GM12874 (cell line): ENCODE measurements at regions not wholly inside any gene's neighbourhood (a gene's known extent, or its start where the extent isn't known, plus 50 kb on each side); places are given as distances from the start of the nearest gene placed in this dataset.

ENCODE experiments used
- TF ChIP-seq, protein P1 (sequence below): IDR thresholded peaks from 2 replicates; pipeline ENCODE4 v1.5.1; 2011; ENCODE audit warnings: low read depth, mild to moderate bottlenecking, control low read depth, low read length, moderate library complexity; ENCODE audit not compliant: insufficient read depth

DNA sequence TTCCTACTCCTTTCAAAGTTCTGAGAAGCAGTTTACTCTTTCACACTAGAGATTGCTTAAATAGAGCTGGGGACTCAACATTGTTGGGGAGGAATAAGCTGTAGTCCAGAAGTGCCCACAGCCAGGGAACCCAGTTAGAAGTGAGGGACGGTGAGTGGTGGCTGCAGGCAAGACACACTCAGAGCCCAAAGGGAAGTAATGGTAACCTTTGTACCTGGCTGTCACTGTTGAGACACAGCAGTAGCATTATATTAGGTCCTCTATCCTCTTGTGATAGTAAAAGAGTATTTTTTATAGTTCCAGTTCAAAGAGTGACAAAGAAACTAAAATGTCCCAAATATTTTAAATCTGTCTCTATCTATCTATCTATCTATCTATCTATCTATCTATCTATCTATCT lies 263.3 kb downstream of the TTC6 start:
- TF ChIP-seq, protein P1, sequence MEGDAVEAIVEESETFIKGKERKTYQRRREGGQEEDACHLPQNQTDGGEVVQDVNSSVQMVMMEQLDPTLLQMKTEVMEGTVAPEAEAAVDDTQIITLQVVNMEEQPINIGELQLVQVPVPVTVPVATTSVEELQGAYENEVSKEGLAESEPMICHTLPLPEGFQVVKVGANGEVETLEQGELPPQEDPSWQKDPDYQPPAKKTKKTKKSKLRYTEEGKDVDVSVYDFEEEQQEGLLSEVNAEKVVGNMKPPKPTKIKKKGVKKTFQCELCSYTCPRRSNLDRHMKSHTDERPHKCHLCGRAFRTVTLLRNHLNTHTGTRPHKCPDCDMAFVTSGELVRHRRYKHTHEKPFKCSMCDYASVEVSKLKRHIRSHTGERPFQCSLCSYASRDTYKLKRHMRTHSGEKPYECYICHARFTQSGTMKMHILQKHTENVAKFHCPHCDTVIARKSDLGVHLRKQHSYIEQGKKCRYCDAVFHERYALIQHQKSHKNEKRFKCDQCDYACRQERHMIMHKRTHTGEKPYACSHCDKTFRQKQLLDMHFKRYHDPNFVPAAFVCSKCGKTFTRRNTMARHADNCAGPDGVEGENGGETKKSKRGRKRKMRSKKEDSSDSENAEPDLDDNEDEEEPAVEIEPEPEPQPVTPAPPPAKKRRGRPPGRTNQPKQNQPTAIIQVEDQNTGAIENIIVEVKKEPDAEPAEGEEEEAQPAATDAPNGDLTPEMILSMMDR: no peak

DNA sequence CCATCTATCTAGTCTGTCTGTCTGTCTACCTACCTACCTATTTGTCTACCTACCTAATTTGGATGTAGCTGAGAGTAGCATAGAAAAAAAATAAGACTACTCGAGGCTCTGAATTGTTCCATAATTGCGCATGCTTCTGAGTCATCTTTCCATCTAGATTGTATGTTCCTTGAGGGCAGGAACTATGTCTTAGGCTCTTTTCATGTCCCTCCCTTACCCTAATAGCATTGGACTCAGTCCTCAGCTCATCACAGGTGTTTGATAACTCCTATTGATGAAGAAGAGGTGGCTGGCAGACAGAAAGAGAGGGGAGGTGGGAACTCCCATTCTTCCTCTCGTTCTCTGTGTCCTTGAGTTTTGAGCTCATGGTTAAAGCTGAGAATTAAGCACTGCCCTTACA lies 263.7 kb downstream of the TTC6 start:
- TF ChIP-seq, protein P1: no peak

DNA sequence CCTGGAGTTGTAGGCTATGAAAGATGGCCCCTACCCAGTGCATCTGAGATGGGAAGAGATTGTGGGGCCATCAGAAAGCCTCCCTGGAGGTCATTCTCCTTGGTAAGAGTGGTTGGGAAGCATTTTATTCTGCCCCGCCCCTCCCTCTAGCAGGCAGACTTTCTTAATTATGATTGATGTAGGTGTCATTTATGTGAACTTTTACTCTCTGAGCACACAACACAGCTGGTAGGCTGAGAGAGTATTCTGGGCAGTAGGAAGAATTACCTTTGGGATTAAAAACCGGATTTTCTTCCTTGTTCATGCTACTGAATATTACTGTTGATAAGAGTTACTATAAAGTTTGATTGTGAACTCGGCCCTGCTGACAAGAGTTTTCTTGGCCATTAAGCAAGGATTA lies 266.8 kb downstream of the TTC6 start:
- TF ChIP-seq, protein P1: no peak

DNA sequence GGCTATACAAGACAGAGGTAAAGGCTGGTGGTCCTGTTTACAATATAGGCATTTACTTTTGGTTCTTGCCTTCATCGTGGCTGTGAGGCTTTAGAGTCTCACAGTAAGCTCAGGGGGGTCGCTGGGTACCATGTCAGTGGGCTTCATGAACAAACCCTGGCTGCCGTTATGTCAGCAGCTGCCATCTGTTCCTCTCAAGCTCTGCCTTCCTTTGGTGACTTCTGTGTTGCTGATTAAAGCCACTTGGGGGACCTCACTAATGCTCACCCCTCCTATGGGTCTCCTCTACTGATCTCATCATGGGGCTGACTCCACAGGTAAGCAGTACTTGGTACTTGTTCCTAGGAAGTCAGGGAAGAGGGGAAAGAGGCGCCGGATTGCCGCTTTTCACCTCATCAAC lies 268.7 kb downstream of the TTC6 start:
- TF ChIP-seq, protein P1: no peak

DNA sequence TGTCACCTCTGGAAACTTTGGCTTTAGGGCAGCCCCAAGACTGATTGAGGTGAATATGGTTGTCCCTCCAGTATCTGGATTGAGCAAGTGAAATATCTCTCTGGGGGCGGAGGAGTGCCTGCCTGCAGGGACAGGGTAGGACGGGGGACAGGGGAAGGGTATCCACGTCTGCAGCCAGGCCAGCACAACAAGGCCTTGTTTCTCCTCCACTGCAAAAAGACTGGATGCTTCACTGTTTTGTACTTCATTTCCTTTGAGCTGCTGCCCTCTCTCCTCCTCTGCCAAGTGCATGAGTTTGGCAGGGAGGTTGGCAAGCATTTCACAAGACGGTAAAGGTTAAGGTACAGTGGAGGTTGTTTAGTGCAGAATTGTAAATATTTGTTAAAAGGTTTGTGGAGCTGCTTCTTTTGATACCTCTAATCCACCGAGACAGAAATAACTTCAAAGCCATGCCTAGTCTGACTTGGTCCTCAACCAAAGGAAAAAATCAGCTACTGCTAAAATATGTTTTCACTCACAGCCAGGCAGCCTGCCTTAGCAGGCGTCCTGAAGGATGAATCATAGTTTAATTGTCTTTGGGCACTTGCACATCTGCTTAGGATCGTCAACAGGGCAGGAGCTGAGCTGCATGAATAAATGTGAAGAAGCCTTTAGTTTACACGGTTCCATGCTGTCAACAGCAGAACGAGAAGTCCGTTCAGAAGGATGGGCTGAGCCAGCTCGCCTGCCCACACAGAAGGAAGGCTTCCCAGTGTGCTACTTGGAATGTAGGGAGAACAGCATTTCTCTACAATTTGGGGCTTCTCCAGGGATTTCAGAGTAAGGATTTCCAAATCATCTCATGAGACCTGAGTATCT lies 269.7 kb downstream of the TTC6 start:
- TF ChIP-seq, protein P1: no peak

DNA sequence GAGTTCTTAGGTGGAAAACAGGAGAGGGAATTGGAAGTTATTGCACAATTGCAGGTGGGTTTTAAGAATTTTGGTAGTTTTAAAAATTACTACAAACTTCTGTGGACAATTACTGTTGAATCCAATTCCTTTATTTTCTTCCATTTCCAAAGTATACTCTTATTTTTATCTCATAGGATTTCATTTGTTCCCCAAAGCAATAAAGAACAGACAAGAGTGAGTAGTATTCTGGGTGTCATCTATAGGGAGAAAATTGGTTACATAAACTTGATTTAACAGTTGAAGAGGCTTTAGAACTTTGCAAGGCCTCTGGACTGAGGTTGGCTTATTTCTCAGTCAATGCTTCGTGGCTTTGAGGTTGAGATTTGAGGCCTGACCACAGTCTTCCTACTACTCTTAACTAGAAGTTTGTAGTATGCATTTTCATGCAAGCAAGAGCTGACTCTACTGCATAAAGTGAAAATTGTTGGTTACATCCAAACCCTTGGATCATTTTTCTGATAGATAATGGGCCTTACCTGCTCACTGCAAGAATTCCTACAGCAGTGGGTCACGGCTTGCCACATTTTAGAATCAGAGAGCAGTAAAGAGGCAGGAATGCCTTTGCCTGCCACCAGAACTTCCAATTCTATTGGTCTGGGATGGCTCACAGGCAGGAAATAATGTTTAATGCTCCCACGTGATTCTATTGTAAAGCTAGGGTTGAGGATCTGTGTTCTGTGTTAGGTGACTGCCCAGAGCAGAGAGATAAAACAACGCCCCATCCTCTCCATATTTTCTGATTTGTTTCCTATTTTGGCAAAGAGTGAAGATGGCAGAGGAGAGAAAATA lies 270.5 kb downstream of the TTC6 start:
- TF ChIP-seq, protein P1: no peak

DNA sequence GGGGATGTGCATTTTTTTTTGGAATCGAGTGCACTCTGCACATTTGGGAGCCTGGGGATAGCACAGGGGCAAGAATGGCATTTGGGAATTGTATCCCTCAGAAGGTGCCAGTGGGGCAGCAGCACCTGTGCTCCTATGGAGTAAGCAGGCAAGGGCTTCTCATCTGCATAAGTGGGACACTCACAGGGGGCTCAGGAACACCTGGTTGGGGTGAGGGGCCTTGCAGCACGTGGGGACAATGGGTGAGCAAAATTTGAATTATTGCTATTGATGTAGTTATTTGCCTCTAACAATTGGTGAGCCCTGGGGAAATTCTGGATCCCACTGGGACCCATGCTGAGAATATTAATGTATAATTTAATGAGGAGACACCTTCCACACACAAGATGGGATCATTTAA lies 274.2 kb downstream of the TTC6 start:
- TF ChIP-seq, protein P1: no peak
